Calu3 (cell line): ENCODE measurements at regions not wholly inside any gene's neighbourhood (a gene's known extent, or its start where the extent isn't known, plus 50 kb on each side); places are given as distances from the start of the nearest gene placed in this dataset.

Experiments
- BruUV-seq: library from RNA; stranded (reverse); fragments of 400-500 nt; replicated peaks from 2 replicates; lab custom pipeline; 2021; lab: Mats Ljungman, UMichigan
- CTCF ChIA-PET: fragments of 300-600 bp; sonication (Branson Sonifier 250); formaldehyde crosslinking; loops from one replicate; lab custom pipeline; 2022; ENCODE audit warnings: antibody characterized with exemption; lab: Charles Lee
- DNase-seq: peaks from one replicate; pipeline ENCODE4 v3.0.0; 2022
- H3K27ac Mint-ChIP-seq: one replicate; pipeline ENCODE4 v1.8.0; 2022; ENCODE audit warnings: mixed read lengths; ENCODE audit not compliant: unreplicated experiment
- H3K27me3 Mint-ChIP-seq: one replicate; pipeline ENCODE4 v1.8.0; 2022; ENCODE audit warnings: mixed read lengths; ENCODE audit not compliant: unreplicated experiment
- H3K36me3 Mint-ChIP-seq: one replicate; pipeline ENCODE4 v1.8.0; 2022; ENCODE audit warnings: mild to moderate bottlenecking, moderate library complexity, mixed read lengths; ENCODE audit not compliant: insufficient read depth, unreplicated experiment
- H3K4me1 Mint-ChIP-seq: one replicate; pipeline ENCODE4 v1.8.0; 2022; ENCODE audit warnings: mild to moderate bottlenecking, low read depth, mixed read lengths; ENCODE audit not compliant: unreplicated experiment
- H3K4me3 Mint-ChIP-seq: one replicate; pipeline ENCODE4 v1.8.0; 2022; ENCODE audit warnings: mild to moderate bottlenecking, low read depth, moderate library complexity, mixed read lengths; ENCODE audit not compliant: unreplicated experiment
- H3K9me3 Mint-ChIP-seq: one replicate; pipeline ENCODE4 v1.8.0; 2022; ENCODE audit warnings: low read depth, mixed read lengths; ENCODE audit not compliant: unreplicated experiment
- CTCF ChIP-seq: fragments of 200-600 bp; IDR thresholded peaks from one replicate; pipeline ENCODE4 v1.8.0; 2022; ENCODE audit warnings: antibody characterized with exemption; ENCODE audit not compliant: unreplicated experiment
- intact Hi-C: fragments of 100-400 bp; cut with micrococcal nuclease; formaldehyde crosslinking; loops from one replicate; pipeline ENCODE4 v1.10.0; 2022; ENCODE audit not compliant: unreplicated experiment

GRCh38 chr10:3277566-3277965 lies 105.0 kb upstream of the PITRM1 start:
- H3K27ac Mint-ChIP-seq = no peak overlapping the region
- no peak for TF ChIP-seq CTCF
- no peaks in the 10 kb centered on the region for H3K36me3 Mint-ChIP-seq
- peaks cover 54% of the 10 kb centered on the region for H3K27me3 Mint-ChIP-seq
- intact Hi-C loops = no loop called here
- no TSS peak for BruUV-seq
- no peak for DNase-seq
- CTCF ChIA-PET = no interaction called here
- H3K9me3 Mint-ChIP-seq = no peaks in the 10 kb centered on the region
- H3K4me1 Mint-ChIP-seq = no peaks in the 10 kb centered on the region
- H3K4me3 Mint-ChIP-seq = no peak overlapping the region

GRCh38 chr10:3274414-3274813 lies 101.8 kb upstream of the PITRM1 start:
- no TSS peak for BruUV-seq
- no peak for DNase-seq
- TF ChIP-seq CTCF = no peak
- Mint-ChIP-seq H3K4me1 (no peaks in the 10 kb centered on the region), H3K27me3 (peaks cover 78% of the 10 kb centered on the region), H3K9me3 (no peaks in the 10 kb centered on the region), H3K4me3 (no peak overlapping the region), H3K36me3 (no peaks in the 10 kb centered on the region), H3K27ac (no peak overlapping the region)
- CTCF ChIA-PET = no interaction called here
- intact Hi-C loops = no loop called here

- no peak for DNase-seq
- Mint-ChIP-seq H3K4me1 (no peaks in the 10 kb centered on the region), H3K27me3 (peaks cover 78% of the 10 kb centered on the region), H3K9me3 (no peaks in the 10 kb centered on the region), H3K36me3 (no peaks in the 10 kb centered on the region), H3K4me3 (no peak overlapping the region), H3K27ac (no peak overlapping the region)
- no peak for TF ChIP-seq CTCF
- intact Hi-C loops = no loop called here
- CTCF ChIA-PET = no interaction called here
- no TSS peak for BruUV-seq
These were observed 101.4 kb upstream of the PITRM1 start for GRCh38 chr10:3273966-3274365.

GRCh38 chr10:3272300-3272699 lies 99.7 kb upstream of the PITRM1 start:
- intact Hi-C loops = no loop called here
- DNase-seq = no peak
- Mint-ChIP-seq H3K36me3 (no peaks in the 10 kb centered on the region), H3K27ac (no peak overlapping the region), H3K4me1 (no peaks in the 10 kb centered on the region), H3K27me3 (peaks cover 71% of the 10 kb centered on the region), H3K4me3 (no peak overlapping the region), H3K9me3 (no peaks in the 10 kb centered on the region)
- CTCF ChIA-PET = no interaction called here
- BruUV-seq = no TSS peak
- TF ChIP-seq CTCF = no peak
